HepG2 (cell line): ENCODE measurements at regions not wholly inside any gene's neighbourhood (a gene's known extent, or its start where the extent isn't known, plus 50 kb on each side); places are given as distances from the start of the nearest gene placed in this dataset.

Source experiments
- ARNT2 ChIP-seq: sonication (generic); formaldehyde crosslinking; IDR thresholded peaks from 2 replicates; pipeline ENCODE4 v1.8.0; 2022; ENCODE audit warnings: mild to moderate bottlenecking, low read depth, missing genetic modification reagents, moderate library complexity
- ATF7 ChIP-seq, 2 experiments: fragments of 450-650 bp in 1 of 2; sonication (generic) in 1 of 2; formaldehyde crosslinking in 1 of 2; IDR thresholded peaks; 2 replicates each; pipeline versions ENCODE4 v1.4.0 to v1.6.1; 2016 to 2020; ENCODE audit warnings: antibody characterized with exemption in 1 of 2, mild to moderate bottlenecking in 1 of 2, missing genetic modification reagents in 1 of 2
- CBFB ChIP-seq: sonication (generic); formaldehyde crosslinking; IDR thresholded peaks from 2 replicates; pipeline ENCODE4 v1.4.0; 2020; ENCODE audit warnings: missing genetic modification reagents
- CTCF ChIP-seq: sonication (generic); formaldehyde crosslinking; IDR thresholded peaks from 2 replicates; pipeline ENCODE4 v1.5.0; 2020; ENCODE audit warnings: mild to moderate bottlenecking, missing genetic modification reagents, moderate library complexity
- E2F1 ChIP-seq: sonication (generic); formaldehyde crosslinking; IDR thresholded peaks from 2 replicates; pipeline ENCODE4 v1.5.0; 2020; ENCODE audit warnings: missing genetic modification reagents
- LCORL ChIP-seq, 2 experiments: fragments of 450-650 bp in 1 of 2; sonication (generic) in 1 of 2; formaldehyde crosslinking in 1 of 2; IDR thresholded peaks; 2 replicates each; pipeline versions ENCODE4 v1.5.0 to v1.6.1; 2017 to 2020; ENCODE audit warnings: antibody characterized with exemption in 1 of 2, missing genetic modification reagents in 1 of 2
- MXI1 ChIP-seq: IDR thresholded peaks from 3 replicates; pipeline ENCODE4 v1.6.1; 2012; ENCODE audit warnings: low read depth, low read length, inconsistent platforms, borderline replicate concordance
- NFE2 ChIP-seq: sonication (generic); formaldehyde crosslinking; IDR thresholded peaks from 2 replicates; pipeline ENCODE4 v1.4.0; 2020; ENCODE audit warnings: missing genetic modification reagents
- SMAD1 ChIP-seq: sonication (generic); formaldehyde crosslinking; IDR thresholded peaks from 2 replicates; pipeline ENCODE4 v1.4.0; 2020; ENCODE audit warnings: missing genetic modification reagents, low read depth, mild to moderate bottlenecking, borderline replicate concordance
- SP1 ChIP-seq, 2 experiments: fragments of 450-650 bp in 1 of 2; sonication (generic) in 1 of 2; formaldehyde crosslinking in 1 of 2; IDR thresholded peaks; 2 replicates each; pipeline versions ENCODE4 v1.4.0 to v1.6.1; 2016 to 2020; ENCODE audit warnings: missing genetic modification reagents in 1 of 2
- TRIM24 ChIP-seq: sonication (generic); formaldehyde crosslinking; IDR thresholded peaks from 2 replicates; pipeline ENCODE4 v1.8.0; 2022; ENCODE audit warnings: mild to moderate bottlenecking, missing genetic modification reagents
- ZFP1 ChIP-seq: IDR thresholded peaks from 2 replicates; pipeline ENCODE4 v1.6.1; 2016
- ZNF143 ChIP-seq: sonication (generic); formaldehyde crosslinking; IDR thresholded peaks from 2 replicates; pipeline ENCODE4 v1.4.0; 2020; ENCODE audit warnings: missing genetic modification reagents
- ZNF737 ChIP-seq: sonication (generic); formaldehyde crosslinking; IDR thresholded peaks from 2 replicates; pipeline ENCODE4 v1.5.0; 2020; ENCODE audit warnings: missing genetic modification reagents, mild to moderate bottlenecking, borderline replicate concordance

- no peak for TF ChIP-seq LCORL (IDR thresholded peaks at IDR 0.05)
- no peak for TF ChIP-seq LCORL (CRISPR knock-in tag; IDR thresholded peaks at IDR 0.05)
- TF ChIP-seq CBFB (CRISPR knock-in tag) = no peak
- no peak for TF ChIP-seq CTCF (CRISPR knock-in tag)
- no peak for TF ChIP-seq ZNF143 (CRISPR knock-in tag)
- no peak for TF ChIP-seq MXI1
- no peak for TF ChIP-seq ZNF737 (CRISPR knock-in tag)
- TF ChIP-seq ATF7 (IDR thresholded peaks at IDR 0.05) = no peak
- no peak for TF ChIP-seq ATF7 (CRISPR knock-in tag; IDR thresholded peaks at IDR 0.05)
- TF ChIP-seq E2F1 = no peak
- no peak for TF ChIP-seq NFE2 (CRISPR knock-in tag)
- no peak for TF ChIP-seq TRIM24 (CRISPR knock-in tag)
- no peak for TF ChIP-seq ZFP1 (CRISPR knock-in tag)
- TF ChIP-seq SMAD1 (CRISPR knock-in tag) = no peak
- no peak for TF ChIP-seq ARNT2 (CRISPR knock-in tag)
- no peak for TF ChIP-seq SP1 (IDR thresholded peaks at IDR 0.05)
- TF ChIP-seq SP1 (CRISPR knock-in tag; IDR thresholded peaks at IDR 0.05) = no peak
These were observed 90.8 kb downstream of the NAA11 start for GRCh38 chr4:79235095-79235494.
